ENCODE measurements at regions not wholly inside any gene's neighbourhood (a gene's known extent, or its start where the extent isn't known, plus 50 kb on each side); places are given as distances from the start of the nearest gene placed in this dataset.

- no peak overlapping the region for H3K4me2 ChIP-seq
- no peak overlapping the region for H3K9ac ChIP-seq
- no peaks in the 10 kb centered on the region for H3K27me3 ChIP-seq (ENCODE audit: insufficient read depth, low read depth)
- no peak overlapping the region for H3K4me3 ChIP-seq (IDR thresholded peaks at IDR 0.05; ENCODE audit: insufficient read depth, low read depth, low read length)
- no peaks in the 10 kb centered on the region for H3K36me3 ChIP-seq (ENCODE audit: insufficient read depth)
- H3K79me2 ChIP-seq (ENCODE audit: insufficient read depth, low read depth): no peaks in the 10 kb centered on the region
- H4K20me1 ChIP-seq (ENCODE audit: insufficient read depth): no peaks in the 10 kb centered on the region
- no peak for TF ChIP-seq CTCF (conservative IDR thresholded peaks at IDR 0.05; ENCODE audit: low read depth, low read length)
- no peaks in the 10 kb centered on the region for H3K4me1 ChIP-seq (ENCODE audit: low read depth, poor library complexity, severe bottlenecking)
- no peak overlapping the region for H3K27ac ChIP-seq
- no peak overlapping the region for H2AFZ ChIP-seq (ENCODE audit: low read depth)
Measured at GRCh38 chr14:86104691-86105265, 574.8 kb downstream of the FLRT2 start.

- H3K9ac ChIP-seq: no peak overlapping the region
- no peak for TF ChIP-seq CTCF (conservative IDR thresholded peaks at IDR 0.05; ENCODE audit: low read depth, low read length)
- no peaks in the 10 kb centered on the region for H3K79me2 ChIP-seq (ENCODE audit: insufficient read depth, low read depth)
- no peak overlapping the region for H3K27ac ChIP-seq
- H2AFZ ChIP-seq (ENCODE audit: low read depth): no peak overlapping the region
- no peak overlapping the region for H3K4me2 ChIP-seq
- H3K27me3 ChIP-seq (ENCODE audit: insufficient read depth, low read depth): no peaks in the 10 kb centered on the region
- no peaks in the 10 kb centered on the region for H3K36me3 ChIP-seq (ENCODE audit: insufficient read depth)
- no peaks in the 10 kb centered on the region for H4K20me1 ChIP-seq (ENCODE audit: insufficient read depth)
- peaks cover 36% of the 10 kb centered on the region for H3K4me1 ChIP-seq (ENCODE audit: low read depth, poor library complexity, severe bottlenecking)
- H3K4me3 ChIP-seq (IDR thresholded peaks at IDR 0.05; ENCODE audit: insufficient read depth, low read depth, low read length): no peak overlapping the region
Measured at GRCh38 chr14:86094512-86094911, 564.6 kb downstream of the FLRT2 start.

GRCh38 chr14:86091811-86092210 lies 561.9 kb downstream of the FLRT2 start:
- peak overlapping the region; percentile 12; the same call in 1 of the 2 replicates for H2AFZ ChIP-seq (ENCODE audit: low read depth)
- no peaks in the 10 kb centered on the region for H3K79me2 ChIP-seq (ENCODE audit: insufficient read depth, low read depth)

GRCh38 chr14:86088156-86088555 lies 558.2 kb downstream of the FLRT2 start:
- no peaks in the 10 kb centered on the region for H4K20me1 ChIP-seq (ENCODE audit: insufficient read depth)
- peak overlapping the region; percentile 76 for H3K4me2 ChIP-seq
- H3K4me1 ChIP-seq (ENCODE audit: low read depth, poor library complexity, severe bottlenecking): peaks cover 97% of the 10 kb centered on the region
- no peaks in the 10 kb centered on the region for H3K27me3 ChIP-seq (ENCODE audit: insufficient read depth, low read depth)
- H3K79me2 ChIP-seq (ENCODE audit: insufficient read depth, low read depth): no peaks in the 10 kb centered on the region
- no peaks in the 10 kb centered on the region for H3K36me3 ChIP-seq (ENCODE audit: insufficient read depth)
- peak overlapping the region; percentile 9; the same call in 1 of the 2 replicates for H3K9ac ChIP-seq
- no peak for TF ChIP-seq CTCF (conservative IDR thresholded peaks at IDR 0.05; ENCODE audit: low read depth, low read length)
- no peak overlapping the region for H3K4me3 ChIP-seq (IDR thresholded peaks at IDR 0.05; ENCODE audit: insufficient read depth, low read depth, low read length)
- H2AFZ ChIP-seq (ENCODE audit: low read depth): no peak overlapping the region
- H3K27ac ChIP-seq: peak overlapping the region; percentile 76

More at GRCh38 chr14:86091811-86092210, 561.9 kb downstream of the FLRT2 start:
- peak overlapping the region; percentile 54 for H3K4me2 ChIP-seq
- no peak overlapping the region for H3K9ac ChIP-seq
- TF ChIP-seq CTCF (conservative IDR thresholded peaks at IDR 0.05; ENCODE audit: low read depth, low read length): no peak
- H3K4me3 ChIP-seq (IDR thresholded peaks at IDR 0.05; ENCODE audit: insufficient read depth, low read depth, low read length): no peak overlapping the region
- no peaks in the 10 kb centered on the region for H3K27me3 ChIP-seq (ENCODE audit: insufficient read depth, low read depth)
- H3K4me1 ChIP-seq (ENCODE audit: low read depth, poor library complexity, severe bottlenecking): peaks cover 63% of the 10 kb centered on the region
- H3K36me3 ChIP-seq (ENCODE audit: insufficient read depth): no peaks in the 10 kb centered on the region
- peak overlapping the region; percentile 23; the same call in 1 of the 2 replicates for H3K27ac ChIP-seq
- H4K20me1 ChIP-seq (ENCODE audit: insufficient read depth): no peaks in the 10 kb centered on the region

All from KMS-11 (cell line).